GM04503 (cell line): ENCODE measurements at regions not wholly inside any gene's neighbourhood (a gene's known extent, or its start where the extent isn't known, plus 50 kb on each side); places are given as distances from the start of the nearest gene placed in this dataset.
"Not testable (repeated sequence)": the region's sequence is repeated elsewhere in the genome, so short reads cannot be mapped to it uniquely, and the experiment has no call there.

ENCODE experiments used
- DNase-seq: peaks from one replicate; pipeline ENCODE4 v3.0.0-alpha.2; 2012; ENCODE audit warnings: low read depth

- no peak for DNase-seq
Observed at GRCh38 chr2:184004948-184005672, 593.2 kb upstream of the ZNF804A start.

GRCh38 chr2:184006998-184007397 is 591.3 kb upstream of the ZNF804A start:
- DNase-seq: no peak

- DNase-seq: no peak
Observed at GRCh38 chr2:184026961-184027360, 571.4 kb upstream of the ZNF804A start.

GRCh38 chr2:184030245-184030644 is 568.1 kb upstream of the ZNF804A start:
- no peak for DNase-seq

- no peak for DNase-seq
Observed at GRCh38 chr2:184030989-184031388, 567.3 kb upstream of the ZNF804A start.

GRCh38 chr2:184031402-184032147 is 566.8 kb upstream of the ZNF804A start:
- no peak for DNase-seq

- DNase-seq: no peak
Observed at GRCh38 chr2:184032983-184033382, 565.3 kb upstream of the ZNF804A start.

GRCh38 chr2:184037273-184037672 is 561.1 kb upstream of the ZNF804A start:
- DNase-seq: no peak

GRCh38 chr2:184039493-184039892 is 558.8 kb upstream of the ZNF804A start:
- no peak for DNase-seq

- DNase-seq: no peak
Observed at GRCh38 chr2:184040230-184040629, 558.1 kb upstream of the ZNF804A start.

- DNase-seq: no peak
Observed at GRCh38 chr2:184041077-184041476, 557.3 kb upstream of the ZNF804A start.

GRCh38 chr2:184041777-184042176 is 556.6 kb upstream of the ZNF804A start:
- no peak for DNase-seq

GRCh38 chr2:184047536-184047935 is 550.8 kb upstream of the ZNF804A start:
- DNase-seq: no peak

- no peak for DNase-seq
Observed at GRCh38 chr2:184049566-184049965, 548.8 kb upstream of the ZNF804A start.

GRCh38 chr2:184053326-184053725 is 545.0 kb upstream of the ZNF804A start:
- DNase-seq: no peak

- not testable (repeated sequence) for DNase-seq
Observed at GRCh38 chr2:184054419-184054818, 543.9 kb upstream of the ZNF804A start.

GRCh38 chr2:184057910-184058309 is 540.4 kb upstream of the ZNF804A start:
- no peak for DNase-seq

GRCh38 chr2:184060268-184060667 is 538.1 kb upstream of the ZNF804A start:
- DNase-seq: not testable (repeated sequence)

- DNase-seq: no peak
Observed at GRCh38 chr2:184067502-184067901, 530.8 kb upstream of the ZNF804A start.

GRCh38 chr2:184072470-184072869 is 525.9 kb upstream of the ZNF804A start:
- no peak for DNase-seq

GRCh38 chr2:184078496-184078895 is 519.8 kb upstream of the ZNF804A start:
- no peak for DNase-seq

GRCh38 chr2:184091456-184091855 is 506.9 kb upstream of the ZNF804A start:
- no peak for DNase-seq

GRCh38 chr2:184113696-184114403 is 484.5 kb upstream of the ZNF804A start:
- no peak for DNase-seq
